ENCODE measurements at regions not wholly inside any gene's neighbourhood (a gene's known extent, or its start where the extent isn't known, plus 50 kb on each side); places are given as distances from the start of the nearest gene placed in this dataset.

DNA sequence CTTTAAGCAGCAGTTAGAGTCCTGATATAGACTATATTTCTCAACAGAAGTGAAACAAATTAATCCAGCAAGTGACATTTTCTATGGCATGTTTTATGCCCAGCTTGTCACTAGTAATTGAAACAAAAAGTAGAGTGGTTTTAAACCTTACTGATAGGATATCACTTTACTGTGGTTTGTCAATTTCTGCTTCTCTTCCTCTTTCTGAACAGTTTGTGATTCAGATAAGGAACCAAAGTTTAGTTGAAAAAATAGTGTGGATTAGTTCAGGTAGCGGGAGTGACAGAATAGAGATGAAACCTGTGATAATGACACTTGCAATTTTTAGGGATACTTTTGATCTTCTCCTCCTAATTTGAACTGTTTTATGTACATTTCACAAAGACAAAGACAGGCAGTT lies 485.7 kb upstream of the EDIL3 start:
- TF ChIP-seq, protein P1, sequence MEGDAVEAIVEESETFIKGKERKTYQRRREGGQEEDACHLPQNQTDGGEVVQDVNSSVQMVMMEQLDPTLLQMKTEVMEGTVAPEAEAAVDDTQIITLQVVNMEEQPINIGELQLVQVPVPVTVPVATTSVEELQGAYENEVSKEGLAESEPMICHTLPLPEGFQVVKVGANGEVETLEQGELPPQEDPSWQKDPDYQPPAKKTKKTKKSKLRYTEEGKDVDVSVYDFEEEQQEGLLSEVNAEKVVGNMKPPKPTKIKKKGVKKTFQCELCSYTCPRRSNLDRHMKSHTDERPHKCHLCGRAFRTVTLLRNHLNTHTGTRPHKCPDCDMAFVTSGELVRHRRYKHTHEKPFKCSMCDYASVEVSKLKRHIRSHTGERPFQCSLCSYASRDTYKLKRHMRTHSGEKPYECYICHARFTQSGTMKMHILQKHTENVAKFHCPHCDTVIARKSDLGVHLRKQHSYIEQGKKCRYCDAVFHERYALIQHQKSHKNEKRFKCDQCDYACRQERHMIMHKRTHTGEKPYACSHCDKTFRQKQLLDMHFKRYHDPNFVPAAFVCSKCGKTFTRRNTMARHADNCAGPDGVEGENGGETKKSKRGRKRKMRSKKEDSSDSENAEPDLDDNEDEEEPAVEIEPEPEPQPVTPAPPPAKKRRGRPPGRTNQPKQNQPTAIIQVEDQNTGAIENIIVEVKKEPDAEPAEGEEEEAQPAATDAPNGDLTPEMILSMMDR (IDR thresholded peaks at IDR 0.05; ENCODE audit: low read length) = no peak
- no peak for TF ChIP-seq EZH2 (optimal IDR thresholded peaks at IDR 0.05; ENCODE audit: low read depth, low read length)
